GM12878 (cell line): ENCODE measurements at regions not wholly inside any gene's neighbourhood (a gene's known extent, or its start where the extent isn't known, plus 50 kb on each side); places are given as distances from the start of the nearest gene placed in this dataset.

Experiments
- ATAC-seq: fragments of 200-7000 bp; cut with Tn5 transposase; 3 replicates; pipeline ENCODE4 v1.9.1; 2020; ENCODE audit warnings: mild to moderate bottlenecking, moderate library complexity
- BruUV-seq: library from RNA; stranded (reverse); fragments of 400-500 nt; replicated peaks from 2 replicates; lab custom pipeline; 2021; lab: Mats Ljungman, UMichigan
- CTCF ChIA-PET: fragments of 300-600 bp; sonication (Branson Sonifier 250); formaldehyde crosslinking; extraction: SDS; loops from one replicate; lab custom pipeline; 2021; ENCODE audit warnings: inconsistent platforms; lab: Yijun Ruan, JAX
- POLR2A ChIA-PET: fragments of 350-600 bp; formaldehyde crosslinking; extraction: SDS; loops from one replicate; lab custom pipeline; 2021; ENCODE audit warnings: inconsistent platforms; lab: Charles Lee
- RAD21 ChIA-PET: fragments of 300-600 bp; sonication (Branson Sonifier 250); formaldehyde crosslinking; loops from one replicate; lab custom pipeline; 2023; ENCODE audit warnings: antibody characterized with exemption; ENCODE audit not compliant: unreplicated experiment; lab: Charles Lee
- SMC1A ChIA-PET: fragments of 300-600 bp; sonication (Branson Sonifier 250); formaldehyde crosslinking; loops from one replicate; lab custom pipeline; 2023; ENCODE audit not compliant: unreplicated experiment, uncharacterized antibody; lab: Charles Lee
- DNase-seq: peaks from one replicate; pipeline ENCODE4 v3.0.0-alpha.2; 2011; ENCODE audit warnings: low read depth, low spot score
- FAIRE-seq: peaks from 3 replicates; lab custom pipeline; 2011; peaks lifted over from hg19 to GRCh38; lab: Jason Lieb, UNC
- H2AFZ ChIP-seq: 2 replicates; pipeline ENCODE4 v1.6.0; 2011; ENCODE audit warnings: low read depth, low read length, control low read depth; ENCODE audit not compliant: control insufficient read depth
- H3K27ac ChIP-seq: 2 replicates; pipeline ENCODE4 v1.5.1; 2011; ENCODE audit warnings: control low read depth; ENCODE audit not compliant: control insufficient read depth, insufficient read depth
- H3K27me3 ChIP-seq, 2 experiments: replicated peaks in 1 of 2; 2 replicates each; pipeline versions ENCODE4 v1.6.0 to v1.6.1; 2011; ENCODE audit warnings: low read length in 1 of 2; ENCODE audit not compliant: control insufficient read depth in 2 of 2, insufficient read depth in 2 of 2
- H3K36me3 ChIP-seq, 2 experiments: 2 replicates each; pipeline ENCODE4 v1.5.1; 2011; ENCODE audit warnings: low read length in 1 of 2; ENCODE audit not compliant: control insufficient read depth in 2 of 2, insufficient read depth in 2 of 2
- H3K4me1 ChIP-seq: 2 replicates; pipeline ENCODE4 v1.6.1; 2011; ENCODE audit warnings: mild to moderate bottlenecking, low read length, moderate library complexity, mixed read lengths; ENCODE audit not compliant: control insufficient read depth, insufficient read depth
- H3K4me2 ChIP-seq: 2 replicates; pipeline ENCODE4 v1.6.0; 2011; ENCODE audit warnings: control low read depth; ENCODE audit not compliant: control insufficient read depth, insufficient read depth
- H3K4me3 ChIP-seq: fragments of 200-600 bp; sonication (generic); 2 replicates; pipeline ENCODE4 v1.5.1; 2016
- H3K79me2 ChIP-seq: 2 replicates; pipeline ENCODE4 v1.6.0; 2011; ENCODE audit warnings: low read length; ENCODE audit not compliant: control insufficient read depth, insufficient read depth
- H3K9ac ChIP-seq: 2 replicates; pipeline ENCODE4 v1.8.0; 2011; ENCODE audit warnings: low read length, control low read depth, mixed read lengths; ENCODE audit not compliant: control insufficient read depth, insufficient read depth
- H3K9me3 ChIP-seq: replicated peaks from 3 replicates; pipeline ENCODE4 v1.5.1; 2011; ENCODE audit warnings: mild to moderate bottlenecking, low read length; ENCODE audit not compliant: control insufficient read depth, insufficient read depth
- H4K20me1 ChIP-seq: 2 replicates; pipeline ENCODE4 v1.6.0; 2011; ENCODE audit not compliant: control insufficient read depth, insufficient read depth
- ATF3 ChIP-seq: IDR thresholded peaks from 2 replicates; pipeline ENCODE4 v1.6.1; 2011; ENCODE audit warnings: low read depth, mild to moderate bottlenecking, low read length, moderate library complexity, borderline replicate concordance; ENCODE audit errors: extremely low read depth
- BCLAF1 ChIP-seq: fragments of 450-650 bp; IDR thresholded peaks from 2 replicates; pipeline ENCODE4 v1.6.1; 2017; ENCODE audit warnings: antibody characterized with exemption, mild to moderate bottlenecking, moderate library complexity
- CHD4 ChIP-seq: fragments of 200-600 bp; sonication (generic); IDR thresholded peaks from 2 replicates; pipeline ENCODE4 v1.6.1; 2016; ENCODE audit warnings: mild to moderate bottlenecking
- ELK1 ChIP-seq: IDR thresholded peaks from 2 replicates; pipeline ENCODE4 v1.6.1; 2012; ENCODE audit warnings: low read depth, low read length, improper control_type of control experiment
- KAT2A ChIP-seq: conservative IDR thresholded peaks from 2 replicates; pipeline ENCODE4 v1.6.1; 2011; ENCODE audit warnings: low read depth, low read length; ENCODE audit not compliant: control insufficient read depth
- NFXL1 ChIP-seq: fragments of 450-650 bp; IDR thresholded peaks from 2 replicates; pipeline ENCODE4 v1.6.1; 2017; ENCODE audit warnings: antibody characterized with exemption, mild to moderate bottlenecking, borderline replicate concordance
- NFYB ChIP-seq: IDR thresholded peaks from 2 replicates; pipeline ENCODE4 v1.6.1; 2011; ENCODE audit warnings: low read depth, mild to moderate bottlenecking, low read length, improper control_type of control experiment, moderate library complexity; ENCODE audit not compliant: insufficient read depth
- NR2C1 ChIP-seq: fragments of 450-650 bp; IDR thresholded peaks from 2 replicates; pipeline ENCODE4 v1.6.1; 2017; ENCODE audit warnings: antibody characterized with exemption, mild to moderate bottlenecking, moderate library complexity
- POLR2AphosphoS5 ChIP-seq: IDR thresholded peaks from 2 replicates; pipeline ENCODE4 v1.6.1; 2011; ENCODE audit warnings: mild to moderate bottlenecking, low read length, inconsistent platforms
- POU2F2 ChIP-seq: IDR thresholded peaks from 3 replicates; pipeline ENCODE4 v1.6.1; 2011; ENCODE audit warnings: low read depth, mild to moderate bottlenecking, low read length, borderline replicate concordance
- RELB ChIP-seq: fragments of 450-650 bp; IDR thresholded peaks from 2 replicates; pipeline ENCODE4 v1.6.1; 2017; ENCODE audit warnings: low read depth, mild to moderate bottlenecking, moderate library complexity
- RUNX3 ChIP-seq: IDR thresholded peaks from 2 replicates; pipeline ENCODE4 v1.6.1; 2012; ENCODE audit warnings: low read length, inconsistent platforms
- SP1 ChIP-seq: IDR thresholded peaks from one replicate; pipeline ENCODE4 v1.6.1; 2011; ENCODE audit warnings: low read depth, low read length
- SRF ChIP-seq, 2 experiments: IDR thresholded peaks; 2 replicates each; pipeline ENCODE4 v1.6.1; 2011; ENCODE audit warnings: low read depth in 2 of 2, low read length in 2 of 2, mild to moderate bottlenecking in 1 of 2, moderate library complexity in 1 of 2
- SUZ12 ChIP-seq: fragments of 200-600 bp; sonication (generic); IDR thresholded peaks from one replicate; pipeline ENCODE4 v1.6.1; 2018; ENCODE audit warnings: antibody characterized with exemption, mild to moderate bottlenecking; ENCODE audit not compliant: unreplicated experiment
- ZBED1 ChIP-seq: IDR thresholded peaks from 2 replicates; pipeline ENCODE4 v1.6.1; 2016; ENCODE audit warnings: borderline replicate concordance
- WGBS: methylation state at CpG from one replicate; pipeline ENCODE4 v1.1.6; 2016; ENCODE audit warnings: low lambda C conversion rate; ENCODE audit not compliant: insufficient replicate concordance, insufficient coverage; ENCODE audit errors: missing lambda C conversion rate; 5-methylcytosine and 5-hydroxymethylcytosine counted together
- in situ Hi-C: fragments of 300-500 bp; cut with MboI; formaldehyde crosslinking; loops from 9 replicates; pipeline ENCODE4 v1.14.3; 2018; ENCODE audit warnings: mixed read lengths
- intact Hi-C: fragments of 100-400 bp; cut with micrococcal nuclease; formaldehyde crosslinking; loops from one replicate; pipeline ENCODE4 v1.14.2; 2022; ENCODE audit not compliant: unreplicated experiment
- TF ChIP-seq, protein P1 (sequence below): fragments of 450-650 bp; formaldehyde crosslinking; IDR thresholded peaks from 2 replicates; pipeline ENCODE4 v1.4.0; 2022; ENCODE audit warnings: mild to moderate bottlenecking, moderate library complexity

DNA sequence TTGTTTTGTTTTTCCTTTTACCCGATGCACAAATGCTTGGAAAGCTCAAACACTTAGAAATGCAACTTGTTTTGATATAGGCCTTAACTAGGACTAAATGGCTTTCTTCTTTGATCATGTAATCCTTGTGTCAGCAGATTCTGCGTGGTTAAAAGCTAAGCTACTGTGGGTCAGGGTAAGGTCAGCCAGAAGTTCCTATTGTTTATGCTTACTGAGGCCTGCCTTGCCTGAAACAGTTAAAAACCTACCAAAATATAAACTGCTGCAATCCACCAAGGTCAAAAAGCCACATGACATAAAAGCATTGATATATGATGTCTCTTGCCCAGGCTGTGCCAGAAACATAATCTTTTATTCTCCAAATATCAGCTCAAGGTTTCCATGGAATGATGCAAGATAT, 223.4 kb downstream of the FAM47B start:
- no peak overlapping the region for H3K4me2 ChIP-seq
- H3K4me1 ChIP-seq = no peaks in the 10 kb centered on the region
- SMC1A ChIA-PET = no interaction called here
- intact Hi-C loops (no loop called here), in situ Hi-C loops (no loop called here)
- H3K79me2 ChIP-seq = no peaks in the 10 kb centered on the region
- CTCF ChIA-PET = no interaction called here
- peak; percentile 53 for ATAC-seq
- POLR2A ChIA-PET = no interaction called here
- no peak overlapping the region for H2AFZ ChIP-seq
- RAD21 ChIA-PET = no interaction called here
- no peak overlapping the region for H3K9ac ChIP-seq
- no peak overlapping the region for H3K4me3 ChIP-seq
- no peaks in the 10 kb centered on the region for H3K27me3 ChIP-seq
- BruUV-seq = no TSS peak
- FAIRE-seq = no peak
- WGBS = 0% methylated on average over 2 of the region's 2 CpGs
- H4K20me1 ChIP-seq = no peaks in the 10 kb centered on the region
- no peak overlapping the region for H3K27ac ChIP-seq
- no peaks in the 10 kb centered on the region for H3K36me3 ChIP-seq
- no peak for DNase-seq
- no peaks in the 10 kb centered on the region for H3K9me3 ChIP-seq
- TF ChIP-seq SUZ12 (no peak), ATF3 (no peak), POU2F2 (no peak), ZBED1 (no peak), NR2C1 (no peak), ELK1 (no peak), SRF (IDR thresholded peaks at IDR 0.05; ENCODE audit: low read depth in 2 of 2, low read length in 2 of 2) (no peak), RUNX3 (no peak), BCLAF1 (no peak), RELB (no peak), SP1 (no peak), NFYB (no peak), NFXL1 (no peak), KAT2A (no peak), CHD4 (no peak), POLR2AphosphoS5 (no peak)
- TF ChIP-seq, protein P1, sequence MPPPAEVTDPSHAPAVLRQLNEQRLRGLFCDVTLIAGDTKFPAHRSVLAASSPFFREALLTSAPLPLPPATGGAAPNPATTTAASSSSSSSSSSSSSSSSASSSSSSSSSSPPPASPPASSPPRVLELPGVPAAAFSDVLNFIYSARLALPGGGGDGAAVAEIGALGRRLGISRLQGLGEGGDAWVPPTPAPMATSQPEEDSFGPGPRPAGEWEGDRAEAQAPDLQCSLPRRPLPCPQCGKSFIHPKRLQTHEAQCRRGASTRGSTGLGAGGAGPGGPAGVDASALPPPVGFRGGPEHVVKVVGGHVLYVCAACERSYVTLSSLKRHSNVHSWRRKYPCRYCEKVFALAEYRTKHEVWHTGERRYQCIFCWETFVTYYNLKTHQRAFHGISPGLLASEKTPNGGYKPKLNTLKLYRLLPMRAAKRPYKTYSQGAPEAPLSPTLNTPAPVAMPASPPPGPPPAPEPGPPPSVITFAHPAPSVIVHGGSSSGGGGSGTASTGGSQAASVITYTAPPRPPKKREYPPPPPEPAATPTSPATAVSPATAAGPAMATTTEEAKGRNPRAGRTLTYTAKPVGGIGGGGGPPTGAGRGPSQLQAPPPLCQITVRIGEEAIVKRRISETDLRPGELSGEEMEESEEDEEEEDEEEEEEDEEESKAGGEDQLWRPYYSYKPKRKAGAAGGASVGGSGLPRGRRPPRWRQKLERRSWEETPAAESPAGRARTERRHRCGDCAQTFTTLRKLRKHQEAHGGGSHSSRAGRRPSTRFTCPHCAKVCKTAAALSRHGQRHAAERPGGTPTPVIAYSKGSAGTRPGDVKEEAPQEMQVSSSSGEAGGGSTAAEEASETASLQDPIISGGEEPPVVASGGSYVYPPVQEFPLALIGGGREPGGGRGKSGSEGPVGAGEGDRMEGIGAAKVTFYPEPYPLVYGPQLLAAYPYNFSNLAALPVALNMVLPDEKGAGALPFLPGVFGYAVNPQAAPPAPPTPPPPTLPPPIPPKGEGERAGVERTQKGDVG = no peak
